DMS153 treated with DMSO at 0.1 percent for 48 hours (cell line): ENCODE measurements at regions not wholly inside any gene's neighbourhood (a gene's known extent, or its start where the extent isn't known, plus 50 kb on each side); places are given as distances from the start of the nearest gene placed in this dataset.
"Not testable (repeated sequence)": the region's sequence is repeated elsewhere in the genome, so short reads cannot be mapped to it uniquely, and the experiment has no call there.

Source experiments
- DNase-seq: peaks from one replicate; lab custom pipeline; 2025; ENCODE audit not compliant: unreplicated experiment; lab: John Stamatoyannopoulos, UW

- DNase-seq: no peak
These were observed 346.3 kb upstream of the MDFIC2 start for GRCh38 chr3:70658513-70659310.

- no peak for DNase-seq
These were observed 345.0 kb upstream of the MDFIC2 start for GRCh38 chr3:70657454-70657853.

GRCh38 chr3:70647823-70648222 lies 335.4 kb upstream of the MDFIC2 start:
- DNase-seq: no peak

GRCh38 chr3:70647094-70647493 lies 334.7 kb upstream of the MDFIC2 start:
- DNase-seq: no peak

- no peak for DNase-seq
These were observed 334.2 kb upstream of the MDFIC2 start for GRCh38 chr3:70646635-70647034.

GRCh38 chr3:70640481-70640880 lies 328.0 kb upstream of the MDFIC2 start:
- no peak for DNase-seq

GRCh38 chr3:70635301-70635700 lies 322.9 kb upstream of the MDFIC2 start:
- DNase-seq: no peak

GRCh38 chr3:70631716-70632307 lies 319.4 kb upstream of the MDFIC2 start:
- DNase-seq: no peak

- DNase-seq: no peak
These were observed 309.0 kb upstream of the MDFIC2 start for GRCh38 chr3:70621451-70621850.

- no peak for DNase-seq
These were observed 308.5 kb upstream of the MDFIC2 start for GRCh38 chr3:70620956-70621355.

- DNase-seq: no peak
These were observed 307.9 kb upstream of the MDFIC2 start for GRCh38 chr3:70620367-70620766.

GRCh38 chr3:70618151-70618550 lies 305.7 kb upstream of the MDFIC2 start:
- no peak for DNase-seq

GRCh38 chr3:70617349-70617748 lies 304.9 kb upstream of the MDFIC2 start:
- DNase-seq: not testable (repeated sequence)

- no peak for DNase-seq
These were observed 302.8 kb upstream of the MDFIC2 start for GRCh38 chr3:70615286-70615685.

GRCh38 chr3:70614111-70614510 lies 301.7 kb upstream of the MDFIC2 start:
- DNase-seq: no peak

- no peak for DNase-seq
These were observed 300.5 kb upstream of the MDFIC2 start for GRCh38 chr3:70612920-70613319.

- DNase-seq: not testable (repeated sequence)
These were observed 299.3 kb upstream of the MDFIC2 start for GRCh38 chr3:70611667-70612277.

- no peak for DNase-seq
These were observed 296.0 kb upstream of the MDFIC2 start for GRCh38 chr3:70608434-70608833.

GRCh38 chr3:70607469-70607868 lies 295.0 kb upstream of the MDFIC2 start:
- DNase-seq: no peak

- no peak for DNase-seq
These were observed 293.6 kb upstream of the MDFIC2 start for GRCh38 chr3:70606018-70606417.

- no peak for DNase-seq
These were observed 290.7 kb upstream of the MDFIC2 start for GRCh38 chr3:70603103-70603502.

GRCh38 chr3:70597312-70597711 lies 284.9 kb upstream of the MDFIC2 start:
- DNase-seq: no peak
